WTC11 (cell line): ENCODE measurements at regions not wholly inside any gene's neighbourhood (a gene's known extent, or its start where the extent isn't known, plus 50 kb on each side); places are given as distances from the start of the nearest gene placed in this dataset.

Experiments
- CREM ChIP-seq: sonication (generic); formaldehyde crosslinking; IDR thresholded peaks from 2 replicates; pipeline ENCODE4 v1.8.1; 2022; ENCODE audit warnings: mild to moderate bottlenecking, missing genetic modification reagents, moderate library complexity
- CTCF ChIP-seq: fragments of 200-600 bp; IDR thresholded peaks from 2 replicates; pipeline ENCODE4 v1.8.0; 2022; ENCODE audit warnings: antibody characterized with exemption
- FOXJ3 ChIP-seq: sonication (generic); formaldehyde crosslinking; IDR thresholded peaks from 2 replicates; pipeline ENCODE4 v1.9.0; 2021; ENCODE audit warnings: missing genetic modification reagents, mild to moderate bottlenecking, borderline replicate concordance
- SP1 ChIP-seq: sonication (generic); formaldehyde crosslinking; conservative IDR thresholded peaks from 2 replicates; pipeline ENCODE4 v1.8.1; 2022; ENCODE audit warnings: missing genetic modification reagents
- ZNF263 ChIP-seq: sonication (generic); formaldehyde crosslinking; IDR thresholded peaks from 2 replicates; pipeline ENCODE4 v1.8.1; 2022; ENCODE audit warnings: low read depth, mild to moderate bottlenecking, moderate library complexity, missing genetic modification reagents
- ZNF512 ChIP-seq: sonication (generic); formaldehyde crosslinking; IDR thresholded peaks from 2 replicates; pipeline ENCODE4 v1.8.1; 2022; ENCODE audit warnings: missing genetic modification reagents, borderline replicate concordance
- TF ChIP-seq, protein P1 (sequence below): sonication (generic); formaldehyde crosslinking; conservative IDR thresholded peaks from 2 replicates; pipeline ENCODE4 v1.8.1; 2022; ENCODE audit warnings: mild to moderate bottlenecking, missing genetic modification reagents

- TF ChIP-seq ZNF512 (CRISPR knock-in tag) (no peak), SP1 (CRISPR knock-in tag) (no peak), CTCF (no peak), ZNF263 (CRISPR knock-in tag) (no peak), CREM (no peak), FOXJ3 (no peak)
- TF ChIP-seq, protein P1, sequence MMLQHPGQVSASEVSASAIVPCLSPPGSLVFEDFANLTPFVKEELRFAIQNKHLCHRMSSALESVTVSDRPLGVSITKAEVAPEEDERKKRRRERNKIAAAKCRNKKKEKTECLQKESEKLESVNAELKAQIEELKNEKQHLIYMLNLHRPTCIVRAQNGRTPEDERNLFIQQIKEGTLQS (CRISPR knock-in tag), result no peak
Measured at GRCh38 chr10:63883861-63884260, 362.7 kb downstream of the REEP3 start.
